ENCODE measurements at regions not wholly inside any gene's neighbourhood (a gene's known extent, or its start where the extent isn't known, plus 50 kb on each side); places are given as distances from the start of the nearest gene placed in this dataset.

DNA sequence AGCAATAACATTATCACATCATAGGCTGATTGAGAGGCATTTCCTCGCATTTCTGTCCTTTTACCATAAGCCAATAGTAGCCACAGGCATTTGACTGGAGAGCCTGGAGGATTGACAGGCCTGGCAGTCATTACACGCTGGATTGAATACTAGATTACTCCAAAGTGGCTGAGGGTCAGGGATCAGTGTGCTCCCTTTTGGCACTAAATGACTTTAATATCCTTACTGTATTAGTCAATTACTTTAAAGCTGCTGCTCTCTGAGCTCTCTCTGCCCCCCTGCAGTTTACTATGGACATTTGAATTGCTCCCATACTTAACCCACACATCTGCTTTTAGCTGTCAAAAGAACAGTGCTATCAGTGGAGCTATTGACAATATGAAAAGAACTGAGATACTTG, 302.0 kb downstream of the TFEC start:
- no peaks in the 10 kb centered on the region for H3K36me3 ChIP-seq (ENCODE audit: control insufficient read depth, insufficient read depth, low read length)
- H3K27ac ChIP-seq (ENCODE audit: low read depth, low read length), result no peak overlapping the region
- H3K27me3 ChIP-seq (ENCODE audit: control insufficient read depth, insufficient read depth, low read length), result no peaks in the 10 kb centered on the region
- H3K9ac ChIP-seq (ENCODE audit: low read length), result no peak overlapping the region
- H3K4me3 ChIP-seq (ENCODE audit: low read length), result no peak overlapping the region
- no peaks in the 10 kb centered on the region for H3K4me1 ChIP-seq (ENCODE audit: control insufficient read depth, insufficient read depth, low read length)

DNA sequence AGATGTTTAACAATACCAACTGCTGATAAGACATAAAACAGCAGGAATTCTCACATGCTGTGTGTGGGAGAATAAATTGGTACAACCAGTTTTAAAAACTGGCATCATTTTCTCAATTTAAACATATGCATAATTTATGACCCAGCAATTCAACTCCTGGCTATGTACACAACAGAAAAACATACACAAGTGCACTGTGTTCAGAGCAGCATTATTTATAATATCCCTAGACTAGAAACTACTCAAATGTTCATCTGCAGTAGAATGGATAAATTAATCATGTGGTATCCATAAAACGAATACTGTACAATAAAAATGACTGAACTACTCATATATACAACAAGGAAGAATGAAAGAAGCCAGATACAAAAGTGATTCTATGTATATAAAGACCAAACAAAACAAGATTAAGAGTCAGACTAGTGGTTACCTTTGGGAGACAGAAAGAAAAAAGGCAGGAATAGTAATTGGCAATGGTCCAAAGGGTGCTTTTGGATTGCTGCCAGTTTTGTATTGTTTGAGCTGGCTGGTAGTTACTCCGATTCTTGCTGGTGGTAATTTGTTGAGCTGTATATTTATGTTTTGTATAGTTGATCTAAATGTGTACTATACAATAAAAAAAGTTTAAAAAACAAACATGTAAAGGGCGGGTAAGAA, 306.0 kb downstream of the TFEC start:
- peaks cover 2% of the 10 kb centered on the region for H3K4me1 ChIP-seq (ENCODE audit: control insufficient read depth, insufficient read depth, low read length)
- H3K4me3 ChIP-seq (ENCODE audit: low read length), result no peak overlapping the region
- no peak overlapping the region for H3K27ac ChIP-seq (ENCODE audit: low read depth, low read length)
- no peaks in the 10 kb centered on the region for H3K27me3 ChIP-seq (ENCODE audit: control insufficient read depth, insufficient read depth, low read length)
- no peaks in the 10 kb centered on the region for H3K36me3 ChIP-seq (ENCODE audit: control insufficient read depth, insufficient read depth, low read length)
- H3K9ac ChIP-seq (ENCODE audit: low read length), result no peak overlapping the region

DNA sequence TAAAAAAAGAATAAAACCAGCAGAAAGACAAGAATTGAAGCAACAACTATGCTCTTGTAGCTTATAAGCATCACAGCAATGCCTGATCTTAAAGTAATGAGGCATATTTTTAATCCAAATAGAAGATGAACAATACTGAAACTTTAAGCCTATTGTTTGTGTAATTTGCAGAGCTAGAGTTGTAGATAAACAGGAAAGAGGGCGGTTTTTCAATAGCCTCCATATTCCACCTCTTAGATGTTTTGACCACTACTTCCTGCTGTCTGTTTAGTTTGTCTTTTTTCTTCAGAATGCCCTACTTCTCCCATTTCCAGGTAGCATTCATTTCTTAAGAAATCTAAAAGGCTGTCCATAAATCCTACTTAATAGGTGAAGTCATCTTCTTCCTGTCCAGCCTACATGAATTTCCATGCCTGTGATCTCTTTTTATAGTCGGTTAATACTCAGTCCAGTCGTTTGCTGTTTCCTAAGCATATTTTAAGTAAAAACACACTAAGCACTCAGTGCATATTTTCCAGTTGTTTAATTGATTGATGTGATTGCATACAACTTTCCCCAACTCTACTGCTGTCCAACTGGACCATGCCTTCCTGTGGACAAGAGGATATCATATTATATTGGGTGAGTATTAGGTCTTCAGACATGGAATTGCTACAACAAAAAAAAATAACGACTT, 308.1 kb downstream of the TFEC start:
- Histone ChIP-seq H3K27me3 (ENCODE audit: control insufficient read depth, insufficient read depth, low read length) (no peaks in the 10 kb centered on the region), H3K4me3 (ENCODE audit: low read length) (no peak overlapping the region), H3K36me3 (ENCODE audit: control insufficient read depth, insufficient read depth, low read length) (no peaks in the 10 kb centered on the region), H3K27ac (ENCODE audit: low read depth, low read length) (no peak overlapping the region), H3K9ac (ENCODE audit: low read length) (no peak overlapping the region), H3K4me1 (ENCODE audit: control insufficient read depth, insufficient read depth, low read length) (peaks cover 2% of the 10 kb centered on the region)

DNA sequence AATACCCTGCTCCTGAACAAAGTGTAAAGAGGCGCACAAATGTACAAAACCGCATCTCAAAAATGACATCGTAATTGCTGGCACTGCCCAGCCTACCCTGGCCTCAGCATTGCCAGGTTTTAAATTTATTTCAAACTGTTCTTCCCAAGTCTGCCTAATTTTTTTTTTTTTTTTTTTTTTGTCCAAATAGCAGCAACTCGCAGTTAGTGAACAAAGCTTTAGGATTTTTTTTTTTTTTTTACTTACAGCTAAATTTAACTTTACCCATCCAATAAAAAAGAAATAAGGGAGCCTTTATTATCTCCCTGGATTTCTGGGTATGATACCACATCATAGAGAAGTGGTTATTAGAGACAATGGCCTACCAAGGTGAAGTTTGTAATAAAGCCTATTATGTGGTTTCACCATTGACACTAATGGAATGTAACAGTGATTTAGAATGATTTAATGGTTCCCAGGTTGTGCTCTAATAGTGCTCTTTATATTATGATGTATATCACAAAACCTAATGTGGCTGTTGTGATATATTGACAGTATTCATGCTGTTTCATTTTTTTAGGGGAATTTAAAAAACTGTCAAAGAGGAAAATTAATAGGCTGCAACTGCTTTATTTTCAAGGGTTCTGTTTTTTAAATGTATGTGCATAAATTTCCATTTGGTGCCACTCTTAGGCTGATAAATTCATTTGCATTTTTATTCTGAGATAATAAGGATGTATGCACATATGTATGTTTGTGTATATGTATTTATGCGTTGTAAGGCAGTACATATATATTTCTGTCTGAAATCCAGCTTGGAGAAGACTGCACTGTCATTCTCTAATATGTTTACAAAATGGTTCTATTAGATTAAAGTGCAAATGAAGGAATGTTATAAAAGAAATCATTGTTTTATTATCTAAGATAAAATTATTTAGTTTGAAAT, 309.0 kb downstream of the TFEC start:
- Histone ChIP-seq H3K9ac (ENCODE audit: low read length) (no peak overlapping the region), H3K4me3 (ENCODE audit: low read length) (no peak overlapping the region), H3K36me3 (ENCODE audit: control insufficient read depth, insufficient read depth, low read length) (no peaks in the 10 kb centered on the region), H3K4me1 (ENCODE audit: control insufficient read depth, insufficient read depth, low read length) (peaks cover 2% of the 10 kb centered on the region), H3K27me3 (ENCODE audit: control insufficient read depth, insufficient read depth, low read length) (no peaks in the 10 kb centered on the region), H3K27ac (ENCODE audit: low read depth, low read length) (no peak overlapping the region)

DNA sequence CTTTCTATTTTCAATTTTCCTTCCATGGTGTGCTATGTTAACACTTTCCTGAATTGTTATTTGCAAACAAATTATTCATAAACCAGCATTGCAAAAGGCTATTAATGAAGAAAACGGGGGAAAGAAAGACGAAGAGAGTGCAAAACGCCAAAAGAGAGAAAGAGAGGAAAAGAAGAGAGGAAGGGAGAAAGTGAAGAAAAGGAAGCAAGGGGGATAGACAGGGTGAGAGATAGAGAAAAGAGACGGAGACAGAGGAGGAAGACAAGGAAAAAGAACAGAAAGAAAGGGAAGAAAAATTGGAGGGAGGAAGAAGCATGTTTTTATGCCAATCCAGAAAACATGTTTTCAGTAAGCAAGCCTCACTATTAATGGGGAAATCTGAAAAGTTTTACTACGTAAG, 310.6 kb downstream of the TFEC start:
- no peak overlapping the region for H3K27ac ChIP-seq (ENCODE audit: low read depth, low read length)
- H3K4me3 ChIP-seq (ENCODE audit: low read length), result no peak overlapping the region
- peaks cover 2% of the 10 kb centered on the region for H3K4me1 ChIP-seq (ENCODE audit: control insufficient read depth, insufficient read depth, low read length)
- no peaks in the 10 kb centered on the region for H3K27me3 ChIP-seq (ENCODE audit: control insufficient read depth, insufficient read depth, low read length)
- no peak overlapping the region for H3K9ac ChIP-seq (ENCODE audit: low read length)
- no peaks in the 10 kb centered on the region for H3K36me3 ChIP-seq (ENCODE audit: control insufficient read depth, insufficient read depth, low read length)

DNA sequence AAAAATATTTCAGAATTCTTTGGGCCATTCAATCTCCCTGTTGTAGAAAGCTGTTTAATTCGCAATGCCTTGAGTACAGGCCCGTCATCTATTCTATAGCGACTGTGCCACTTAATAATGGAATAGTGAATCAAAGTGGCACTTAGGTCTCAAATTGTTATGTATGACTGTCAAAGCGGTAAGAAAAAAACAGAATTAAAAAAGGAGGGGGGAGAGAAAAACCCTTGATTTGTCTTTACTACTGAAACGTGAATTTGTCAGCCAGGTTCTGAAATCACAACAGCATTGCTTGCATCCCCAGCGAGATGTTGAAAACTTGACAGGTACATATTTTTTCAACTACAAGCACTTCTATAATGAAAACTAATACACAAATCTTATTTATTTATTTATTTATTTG, 320.9 kb downstream of the TFEC start:
- no peaks in the 10 kb centered on the region for H3K27me3 ChIP-seq (ENCODE audit: control insufficient read depth, insufficient read depth, low read length)
- H3K36me3 ChIP-seq (ENCODE audit: control insufficient read depth, insufficient read depth, low read length), result no peaks in the 10 kb centered on the region
- no peaks in the 10 kb centered on the region for H3K4me1 ChIP-seq (ENCODE audit: control insufficient read depth, insufficient read depth, low read length)
- no peak overlapping the region for H3K4me3 ChIP-seq (ENCODE audit: low read length)
- no peak overlapping the region for H3K9ac ChIP-seq (ENCODE audit: low read length)
- H3K27ac ChIP-seq (ENCODE audit: low read depth, low read length), result no peak overlapping the region

DNA sequence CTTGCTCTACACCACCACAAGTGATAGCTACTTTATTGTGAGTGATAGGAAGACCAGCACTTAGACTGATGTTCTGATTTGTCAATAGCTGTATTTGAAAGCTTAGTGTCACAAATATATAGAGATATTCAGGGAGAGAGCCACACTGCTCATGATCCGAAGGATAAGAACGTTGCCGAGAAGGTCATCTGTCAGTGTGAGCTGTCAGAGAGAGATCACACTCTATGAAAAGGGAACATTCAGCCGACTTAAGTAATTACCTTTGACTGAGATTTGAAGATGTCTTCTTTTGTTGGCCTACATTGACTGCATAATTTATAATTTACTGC, 322.6 kb downstream of the TFEC start:
- no peaks in the 10 kb centered on the region for H3K4me1 ChIP-seq (ENCODE audit: control insufficient read depth, insufficient read depth, low read length)
- H3K4me3 ChIP-seq (ENCODE audit: low read length), result no peak overlapping the region
- H3K27ac ChIP-seq (ENCODE audit: low read depth, low read length), result no peak overlapping the region
- H3K27me3 ChIP-seq (ENCODE audit: control insufficient read depth, insufficient read depth, low read length), result no peaks in the 10 kb centered on the region
- no peaks in the 10 kb centered on the region for H3K36me3 ChIP-seq (ENCODE audit: control insufficient read depth, insufficient read depth, low read length)
- no peak overlapping the region for H3K9ac ChIP-seq (ENCODE audit: low read length)

DNA sequence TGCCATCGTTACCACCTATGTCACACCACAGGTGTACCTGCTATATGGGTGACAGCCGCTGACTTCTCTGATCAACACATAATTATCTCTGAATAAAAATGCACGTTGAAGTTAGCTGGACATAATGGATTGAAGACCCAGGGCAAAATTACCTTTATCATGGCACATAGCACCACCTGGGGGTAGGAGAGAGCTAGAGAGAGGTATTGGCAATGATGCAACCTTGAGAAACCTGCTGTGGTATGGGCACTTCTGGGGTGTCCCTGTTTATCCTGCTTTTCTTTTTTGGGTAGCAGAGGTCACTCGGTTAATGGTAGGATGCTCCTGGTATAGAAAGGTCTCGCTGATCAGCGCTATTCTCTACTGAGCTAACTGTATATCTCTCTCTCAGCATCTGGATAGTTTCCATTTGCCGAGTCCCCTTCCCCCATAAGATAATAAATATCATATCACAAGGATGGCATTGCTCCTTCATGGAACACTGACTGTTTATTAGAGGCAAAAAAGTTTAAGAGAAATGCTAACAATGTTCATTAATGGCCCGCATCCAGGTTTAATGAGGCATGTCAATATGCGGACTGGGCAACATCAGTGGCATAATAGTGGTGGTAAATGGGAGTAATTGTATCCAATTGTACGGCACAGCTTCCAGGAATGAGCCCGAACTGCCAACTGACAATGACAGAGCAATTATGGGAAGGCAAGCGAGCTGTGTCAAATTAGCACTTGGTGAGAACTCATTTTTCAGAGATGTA, 323.1 kb downstream of the TFEC start:
- no peaks in the 10 kb centered on the region for H3K4me1 ChIP-seq (ENCODE audit: control insufficient read depth, insufficient read depth, low read length)
- H3K4me3 ChIP-seq (ENCODE audit: low read length), result no peak overlapping the region
- H3K36me3 ChIP-seq (ENCODE audit: control insufficient read depth, insufficient read depth, low read length), result no peaks in the 10 kb centered on the region
- no peaks in the 10 kb centered on the region for H3K27me3 ChIP-seq (ENCODE audit: control insufficient read depth, insufficient read depth, low read length)
- no peak overlapping the region for H3K27ac ChIP-seq (ENCODE audit: low read depth, low read length)
- H3K9ac ChIP-seq (ENCODE audit: low read length), result no peak overlapping the region

DNA sequence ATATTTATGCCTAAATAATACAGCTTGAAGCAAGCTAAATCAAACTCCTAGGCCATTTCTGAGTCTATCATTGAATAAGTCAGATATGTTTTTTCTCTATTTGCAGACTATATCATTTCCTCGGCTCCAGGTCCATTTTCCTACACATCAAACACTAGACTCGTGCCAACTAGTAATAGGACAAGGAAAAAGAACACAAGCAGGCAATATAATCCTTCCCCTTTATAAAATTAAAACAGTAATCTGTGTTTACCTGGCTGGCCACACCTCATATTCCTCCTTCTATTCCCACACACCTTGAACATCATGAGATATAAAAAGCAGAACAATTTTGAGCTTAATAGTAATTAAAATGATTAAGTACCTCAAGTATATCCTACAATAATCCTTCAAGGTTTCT, 325.7 kb downstream of the TFEC start:
- Histone ChIP-seq H3K9ac (ENCODE audit: low read length) (no peak overlapping the region), H3K4me3 (ENCODE audit: low read length) (no peak overlapping the region), H3K27ac (ENCODE audit: low read depth, low read length) (no peak overlapping the region), H3K36me3 (ENCODE audit: control insufficient read depth, insufficient read depth, low read length) (no peaks in the 10 kb centered on the region), H3K27me3 (ENCODE audit: control insufficient read depth, insufficient read depth, low read length) (no peaks in the 10 kb centered on the region), H3K4me1 (ENCODE audit: control insufficient read depth, insufficient read depth, low read length) (no peaks in the 10 kb centered on the region)

DNA sequence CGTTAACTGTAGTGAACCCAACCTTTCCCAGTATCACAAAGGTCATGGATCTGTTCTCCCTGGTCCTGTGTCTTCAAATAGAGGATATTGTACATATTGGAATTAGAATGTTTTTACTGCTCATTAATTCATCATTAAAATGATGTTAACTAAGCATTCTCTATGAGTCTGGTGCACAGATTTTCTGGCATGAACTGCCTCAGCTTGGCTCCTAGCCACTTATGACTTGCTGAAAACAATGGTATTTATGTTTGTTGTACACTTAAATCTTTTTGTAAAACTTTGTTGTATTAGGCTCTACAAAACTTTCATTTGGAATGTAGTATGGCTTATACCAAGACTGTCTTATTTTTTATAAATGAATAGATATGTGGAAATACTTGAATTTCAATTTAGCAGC, 329.4 kb downstream of the TFEC start:
- Histone ChIP-seq H3K36me3 (ENCODE audit: control insufficient read depth, insufficient read depth, low read length) (no peaks in the 10 kb centered on the region), H3K27ac (ENCODE audit: low read depth, low read length) (no peak overlapping the region), H3K9ac (ENCODE audit: low read length) (no peak overlapping the region), H3K27me3 (ENCODE audit: control insufficient read depth, insufficient read depth, low read length) (no peaks in the 10 kb centered on the region), H3K4me1 (ENCODE audit: control insufficient read depth, insufficient read depth, low read length) (no peaks in the 10 kb centered on the region), H3K4me3 (ENCODE audit: low read length) (no peak overlapping the region)

DNA sequence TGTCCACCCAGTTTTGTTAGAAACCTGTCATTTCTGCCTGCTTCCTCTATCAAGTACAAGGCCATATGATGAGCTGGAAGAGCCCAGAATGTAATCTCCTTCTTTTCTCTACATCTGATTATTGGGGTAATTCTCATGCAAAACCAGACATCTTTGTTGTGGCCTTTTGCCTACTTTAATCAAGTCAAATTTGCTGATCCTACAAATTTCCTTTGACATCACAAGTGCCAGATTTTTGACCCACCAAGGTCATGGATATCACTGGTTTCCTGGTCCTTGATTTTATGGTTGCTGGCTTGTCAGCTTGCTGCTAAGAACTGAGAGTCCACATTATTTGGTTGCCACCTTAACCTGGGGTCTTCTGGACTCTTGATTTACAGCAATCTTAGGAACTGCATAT, 336.1 kb downstream of the TFEC start:
- no peak overlapping the region for H3K27ac ChIP-seq (ENCODE audit: low read depth, low read length)
- no peak overlapping the region for H3K9ac ChIP-seq (ENCODE audit: low read length)
- no peaks in the 10 kb centered on the region for H3K27me3 ChIP-seq (ENCODE audit: control insufficient read depth, insufficient read depth, low read length)
- no peaks in the 10 kb centered on the region for H3K4me1 ChIP-seq (ENCODE audit: control insufficient read depth, insufficient read depth, low read length)
- H3K4me3 ChIP-seq (ENCODE audit: low read length), result no peak overlapping the region
- no peaks in the 10 kb centered on the region for H3K36me3 ChIP-seq (ENCODE audit: control insufficient read depth, insufficient read depth, low read length)

DNA sequence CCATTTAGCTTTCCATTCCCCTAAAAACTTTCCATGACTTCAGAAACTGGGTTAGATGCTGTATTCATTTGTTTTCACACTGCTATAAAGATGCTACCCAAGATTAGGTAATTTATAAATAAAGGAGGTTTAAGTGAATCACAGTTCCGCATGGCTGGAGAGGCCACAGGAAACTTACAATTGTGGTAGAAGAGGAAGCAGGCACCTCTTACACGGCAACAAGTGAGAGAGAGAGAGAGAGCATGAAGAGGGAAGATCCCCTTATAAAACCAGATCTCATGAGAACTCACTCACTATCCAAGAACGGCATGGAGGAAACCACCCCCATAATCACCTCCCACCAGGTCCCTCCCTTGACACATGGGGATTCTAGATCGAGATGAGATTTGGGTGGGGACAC, 336.8 kb downstream of the TFEC start:
- no peaks in the 10 kb centered on the region for H3K36me3 ChIP-seq (ENCODE audit: control insufficient read depth, insufficient read depth, low read length)
- no peak overlapping the region for H3K4me3 ChIP-seq (ENCODE audit: low read length)
- no peaks in the 10 kb centered on the region for H3K27me3 ChIP-seq (ENCODE audit: control insufficient read depth, insufficient read depth, low read length)
- H3K9ac ChIP-seq (ENCODE audit: low read length), result no peak overlapping the region
- H3K4me1 ChIP-seq (ENCODE audit: control insufficient read depth, insufficient read depth, low read length), result no peaks in the 10 kb centered on the region
- H3K27ac ChIP-seq (ENCODE audit: low read depth, low read length), result no peak overlapping the region
